CD4-positive, alpha-beta T cell treated with Interleukin-21 for 1 hour (primary cell): ENCODE measurements at regions not wholly inside any gene's neighbourhood (a gene's known extent, or its start where the extent isn't known, plus 50 kb on each side); places are given as distances from the start of the nearest gene placed in this dataset.
A peak's percentile ranks its signal among the peaks of the same experiment; 100 is the strongest.

Source experiments
- DNase-seq: peaks from one replicate; pipeline ENCODE4 v3.0.0-alpha.2; 2020

GRCh38 chr10:1966712-1967376 lies 229.5 kb upstream of the ADARB2 start:
- DNase-seq: no peak

DNA sequence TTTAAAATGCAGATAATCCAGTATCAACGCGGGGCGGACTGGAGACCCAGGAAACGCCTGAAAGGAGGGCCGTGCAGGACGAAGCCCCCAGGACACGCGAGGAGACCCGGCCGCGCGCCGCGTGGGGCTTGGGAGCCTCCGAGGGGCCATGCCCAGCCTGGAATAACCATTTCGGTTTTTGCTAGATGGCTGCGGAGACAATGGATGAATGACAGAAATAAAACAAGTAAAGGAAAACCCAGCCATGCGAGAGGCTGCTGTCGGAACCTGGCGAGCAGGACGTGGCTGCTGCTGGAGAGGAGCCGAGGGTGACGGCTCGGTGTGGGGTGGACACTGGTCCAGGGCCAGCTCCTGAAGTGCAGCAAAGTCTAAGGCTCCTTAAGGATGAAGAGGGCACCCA lies 227.2 kb upstream of the ADARB2 start:
- DNase-seq: no peak

DNA sequence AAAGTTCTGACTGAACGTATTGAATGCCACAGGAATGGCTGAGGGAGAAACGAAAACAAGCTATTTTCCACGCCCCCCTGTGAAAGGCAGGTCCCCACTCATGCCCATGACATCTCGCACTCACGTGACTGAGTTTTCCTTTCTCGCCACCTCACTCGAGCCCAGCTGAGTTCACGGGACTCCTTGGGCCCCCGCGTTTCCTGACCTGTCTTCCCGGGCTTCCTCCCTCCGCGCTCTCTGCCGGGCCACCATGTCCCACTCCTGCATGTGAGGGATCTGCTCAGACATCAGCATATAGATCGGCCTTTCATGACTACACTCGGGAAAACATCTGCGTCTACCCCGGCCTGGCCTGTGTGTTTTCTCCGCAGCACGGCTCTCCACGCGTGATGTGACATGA lies 226.0 kb upstream of the ADARB2 start:
- no peak for DNase-seq

GRCh38 chr10:1961989-1962388 lies 224.7 kb upstream of the ADARB2 start:
- DNase-seq: no peak

DNA sequence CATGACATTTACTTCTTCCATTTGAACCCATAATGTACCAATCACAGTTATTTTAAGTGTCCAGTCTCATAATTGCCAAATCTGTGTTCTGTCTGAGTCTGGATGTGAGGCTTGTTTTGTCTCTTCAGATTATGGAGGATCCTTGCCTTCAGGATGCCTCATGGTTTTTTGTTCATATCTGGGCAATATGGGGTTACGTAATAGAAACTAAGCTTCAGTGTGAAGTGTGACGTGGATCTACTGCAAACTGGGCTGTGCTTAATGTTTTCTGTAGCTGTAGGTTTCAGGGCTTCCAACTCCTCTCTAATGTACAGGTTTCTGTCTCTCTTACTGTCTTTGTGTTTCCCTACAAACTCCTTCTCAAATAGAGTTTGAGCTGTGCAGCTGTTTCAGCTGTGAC lies 223.7 kb upstream of the ADARB2 start:
- DNase-seq: no peak

GRCh38 chr10:1957057-1957456 lies 219.7 kb upstream of the ADARB2 start:
- DNase-seq: no peak

DNA sequence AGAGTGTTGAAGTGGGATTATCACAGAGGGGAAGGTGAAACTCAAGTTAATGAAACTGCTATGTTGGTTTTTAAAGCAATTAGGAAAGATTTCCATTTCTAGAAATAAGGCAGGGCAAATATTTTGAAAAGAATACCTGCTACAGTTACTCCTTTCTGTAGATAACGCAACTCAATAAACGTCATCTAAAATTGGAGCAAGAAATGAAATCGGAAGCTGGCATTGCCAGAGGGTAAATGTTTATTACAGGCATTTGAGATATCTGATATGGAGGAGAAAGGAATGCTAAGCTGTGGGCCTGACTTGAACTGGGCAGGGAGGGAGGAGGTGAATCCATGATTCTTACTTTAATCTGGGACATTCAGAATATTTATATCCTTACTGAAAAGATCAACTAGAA lies 217.0 kb upstream of the ADARB2 start:
- DNase-seq: no peak

GRCh38 chr10:1952126-1953095 lies 215.1 kb upstream of the ADARB2 start:
- no peak for DNase-seq

DNA sequence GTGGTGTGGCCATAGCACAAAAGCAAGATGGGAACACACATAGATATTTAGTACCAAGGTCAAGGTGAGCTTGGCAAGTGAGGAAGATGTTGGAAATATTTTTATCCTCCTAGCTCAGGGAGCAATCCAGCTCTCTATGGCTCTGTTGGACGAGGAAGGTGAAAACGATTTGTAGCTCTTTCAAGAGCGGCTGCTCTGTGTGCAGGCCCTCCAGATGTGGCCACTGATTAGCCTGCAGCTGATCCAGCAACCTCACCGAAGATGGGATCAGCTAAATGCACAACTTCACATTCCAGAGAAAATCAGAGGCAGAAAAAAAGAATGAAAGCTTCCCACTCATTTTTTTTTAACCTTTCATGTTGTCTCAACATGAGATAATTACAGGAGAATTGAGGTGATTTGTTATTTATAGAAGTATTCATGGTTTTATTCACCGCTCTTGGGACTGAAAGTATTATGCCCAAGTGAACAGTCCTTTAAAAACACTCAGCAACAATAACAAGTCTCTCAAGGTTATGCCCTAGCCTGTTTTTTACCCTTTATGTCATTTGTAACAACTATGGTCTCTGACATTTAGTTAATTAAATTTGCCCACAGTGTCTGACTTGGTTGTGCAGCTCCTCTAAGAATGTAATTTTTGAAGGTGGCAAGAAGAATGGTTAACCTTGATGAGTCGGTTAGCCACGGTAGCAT lies 213.6 kb upstream of the ADARB2 start:
- DNase-seq: no peak

GRCh38 chr10:1947464-1948003 lies 210.2 kb upstream of the ADARB2 start:
- no peak for DNase-seq

DNA sequence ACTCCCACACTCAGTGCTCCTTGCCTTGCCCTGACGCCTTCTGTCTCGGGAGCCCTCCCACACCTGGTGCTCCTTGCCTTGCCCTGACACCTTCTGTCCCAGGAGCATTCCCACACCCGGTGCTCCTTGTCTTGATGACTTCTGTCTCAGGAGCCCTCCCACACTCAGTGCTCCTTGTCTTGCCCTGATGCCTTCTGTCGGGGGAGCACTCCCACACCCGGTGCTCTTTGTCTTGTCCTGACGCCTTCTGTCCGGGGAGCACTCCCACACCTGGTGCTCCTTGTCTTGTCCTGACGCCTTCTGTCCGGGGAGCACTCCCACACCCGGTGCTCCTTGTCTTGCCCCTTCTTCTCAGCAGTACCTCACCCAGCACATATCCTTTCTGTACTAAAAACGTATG lies 207.2 kb upstream of the ADARB2 start:
- no peak for DNase-seq

DNA sequence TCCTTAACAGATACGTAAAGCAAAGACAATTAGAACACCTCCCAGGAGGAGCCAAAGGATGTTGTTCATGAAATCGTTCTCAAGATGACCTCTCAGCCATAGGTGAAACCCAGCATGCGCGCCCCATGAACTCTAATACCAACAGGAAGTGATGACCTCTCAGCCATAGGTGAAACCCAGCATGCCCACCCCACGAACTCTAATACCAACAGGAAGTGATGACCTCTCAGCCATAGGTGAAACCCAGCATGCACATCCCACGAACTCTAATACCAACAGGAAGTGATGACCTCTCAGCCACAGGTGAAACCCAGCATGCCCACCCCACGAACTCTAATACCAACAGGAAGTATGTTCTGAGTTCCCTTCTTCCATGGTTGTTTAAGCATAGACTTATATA lies 205.2 kb upstream of the ADARB2 start:
- DNase-seq: no peak

- peak; percentile 12 for DNase-seq
These were observed 201.7 kb upstream of the ADARB2 start for GRCh38 chr10:1939016-1939415.

DNA sequence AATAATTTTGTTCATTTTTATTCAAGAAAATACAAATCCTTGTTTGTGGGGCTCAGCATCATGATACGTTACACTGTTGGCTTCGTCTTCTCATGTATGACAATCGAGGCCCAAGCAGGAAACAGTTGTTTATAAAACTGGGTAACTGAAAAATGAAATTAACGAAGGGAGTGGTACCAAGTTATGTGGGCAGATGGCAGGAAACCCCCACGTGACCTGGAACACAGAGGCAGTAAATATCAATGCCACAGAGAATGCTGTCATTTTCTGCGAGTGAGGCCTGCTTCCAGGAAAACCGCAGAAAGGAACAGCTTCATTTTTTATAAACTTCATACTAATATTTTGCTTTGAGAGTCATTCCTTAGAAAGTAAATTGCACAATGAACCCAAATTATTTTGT lies 201.0 kb upstream of the ADARB2 start:
- peak; percentile 55 for DNase-seq

DNA sequence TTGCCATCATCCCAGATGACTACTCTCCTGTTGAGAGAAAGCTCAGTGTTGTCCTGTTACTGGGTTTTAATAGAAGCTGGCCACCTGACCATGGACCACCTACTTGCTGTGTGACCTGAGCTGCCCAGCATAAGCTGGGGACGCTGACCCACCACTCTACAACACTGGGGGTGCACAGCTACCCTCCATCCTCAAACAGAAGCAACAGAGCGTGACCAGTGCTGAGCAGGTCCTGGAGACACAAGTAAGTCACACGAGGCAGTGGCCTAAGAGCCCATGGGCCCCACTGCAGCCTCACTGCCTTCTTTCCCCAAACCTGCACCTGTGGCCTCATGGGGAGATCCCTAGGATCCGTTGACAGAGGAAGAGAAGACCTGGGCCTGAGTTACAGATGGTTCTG lies 198.6 kb upstream of the ADARB2 start:
- DNase-seq: no peak

GRCh38 chr10:1933215-1933614 lies 195.9 kb upstream of the ADARB2 start:
- no peak for DNase-seq

GRCh38 chr10:1932692-1933094 lies 195.4 kb upstream of the ADARB2 start:
- no peak for DNase-seq

GRCh38 chr10:1928606-1929005 lies 191.3 kb upstream of the ADARB2 start:
- no peak for DNase-seq

GRCh38 chr10:1923998-1924397 lies 186.7 kb upstream of the ADARB2 start:
- no peak for DNase-seq

DNA sequence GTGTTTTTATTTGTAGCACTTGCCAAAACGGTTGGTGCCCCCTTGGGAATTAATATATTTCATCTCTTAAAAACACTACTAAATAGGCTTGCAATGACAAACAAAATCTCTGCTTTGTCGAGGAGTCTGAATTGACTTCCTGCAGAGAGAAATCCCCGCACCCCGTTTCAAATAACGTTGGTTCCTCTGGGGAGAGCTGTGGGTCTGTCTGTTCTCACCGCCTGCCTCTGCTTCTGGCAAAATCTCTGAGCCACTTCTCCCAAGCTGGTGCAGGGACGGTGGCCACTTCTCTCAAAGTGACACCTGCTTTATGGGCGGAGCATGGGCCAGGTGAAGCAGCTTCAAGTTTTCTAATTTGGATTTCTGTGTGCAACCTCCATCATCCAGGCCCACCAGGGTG lies 186.3 kb upstream of the ADARB2 start:
- DNase-seq: no peak

- no peak for DNase-seq
These were observed 183.6 kb upstream of the ADARB2 start for GRCh38 chr10:1920941-1921340.

DNA sequence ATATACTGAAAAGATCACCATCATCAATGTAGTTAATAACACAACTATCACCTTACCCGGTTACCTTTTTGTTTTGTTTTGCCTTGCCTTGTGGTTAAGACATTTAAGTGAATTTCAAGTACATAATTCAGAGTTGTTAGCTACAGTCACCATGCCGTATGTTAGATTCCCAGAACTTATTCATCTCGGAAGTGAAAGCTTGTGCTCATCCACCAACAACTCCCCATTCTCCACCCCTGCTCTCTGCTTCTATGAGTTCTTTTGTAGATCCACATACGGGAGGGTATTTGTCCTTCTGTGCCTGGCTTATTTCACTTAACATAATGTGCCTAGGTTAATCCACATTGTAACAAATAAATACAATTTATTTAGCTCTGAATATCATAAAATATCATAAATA lies 182.8 kb upstream of the ADARB2 start:
- no peak for DNase-seq

- no peak for DNase-seq
These were observed 174.4 kb upstream of the ADARB2 start for GRCh38 chr10:1911771-1912170.

DNA sequence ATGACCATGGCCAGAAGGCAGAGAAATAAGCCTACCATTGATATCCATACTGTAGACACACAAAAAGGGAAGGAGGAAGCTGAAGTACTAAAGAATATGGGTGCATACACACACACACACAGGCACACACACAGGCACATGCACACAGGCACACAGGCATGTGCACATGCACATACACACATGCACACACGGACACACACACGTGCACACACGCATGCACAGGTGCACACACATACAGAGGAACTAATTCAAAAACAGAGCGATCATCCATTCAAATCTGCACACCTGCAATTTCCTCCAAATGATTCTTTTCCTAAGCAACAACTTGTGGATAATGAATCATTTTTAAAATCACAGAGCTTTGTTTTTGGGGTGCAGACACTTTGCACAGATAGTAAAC lies 166.7 kb upstream of the ADARB2 start:
- DNase-seq: no peak
